ENCODE measurements at regions not wholly inside any gene's neighbourhood (a gene's known extent, or its start where the extent isn't known, plus 50 kb on each side); places are given as distances from the start of the nearest gene placed in this dataset.

GRCh38 chr20:24816431-24816830 is 132.6 kb upstream of the CST7 start:
- TF ChIP-seq CTCF (conservative IDR thresholded peaks at IDR 0.05) (no peak), EZH2 (IDR thresholded peaks at IDR 0.05; ENCODE audit: low read depth) (no peak)

Measured in PC-9 (cell line).